ENCODE measurements at regions not wholly inside any gene's neighbourhood (a gene's known extent, or its start where the extent isn't known, plus 50 kb on each side); places are given as distances from the start of the nearest gene placed in this dataset.
"Not testable (repeated sequence)": the region's sequence is repeated elsewhere in the genome, so short reads cannot be mapped to it uniquely, and the experiment has no call there.

DNA sequence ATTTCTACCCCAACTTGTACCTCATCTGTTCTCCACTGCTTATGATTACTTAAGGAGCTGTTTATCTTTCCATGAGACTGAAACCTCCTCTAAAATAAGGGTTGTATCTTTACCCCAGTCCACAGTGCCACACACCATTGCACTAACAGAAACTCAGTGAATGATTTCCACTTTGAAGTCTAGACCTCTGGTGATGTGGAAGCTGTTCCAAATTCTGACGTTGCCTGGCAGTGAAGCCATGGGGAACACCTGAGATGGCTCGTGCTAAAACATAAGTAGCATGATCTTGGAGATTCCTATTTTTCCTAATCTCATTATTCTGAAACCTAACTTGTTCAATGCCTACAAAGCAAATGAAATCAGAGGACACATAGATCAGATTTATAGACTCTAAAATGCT lies 583.2 kb downstream of the EBF1 start:
- DNase-seq (ENCODE audit: low read depth): no peak

DNA sequence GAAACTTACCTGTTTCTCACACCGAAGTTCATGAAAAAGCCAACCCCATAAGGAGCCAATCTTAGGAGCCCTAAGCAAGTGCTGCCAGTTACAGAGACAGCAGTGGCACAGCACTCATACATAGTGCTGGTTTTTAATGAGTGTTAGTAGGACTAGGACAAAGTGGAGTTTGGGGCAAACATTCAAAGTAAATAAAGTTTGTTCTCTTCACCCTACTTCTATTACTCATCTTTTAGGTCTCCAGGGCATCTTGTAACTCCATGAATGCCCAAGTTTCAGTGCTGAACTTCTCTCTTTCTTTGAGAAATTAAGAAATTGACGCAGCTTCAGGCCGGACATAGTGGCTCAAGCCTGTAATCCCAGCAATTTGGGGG lies 584.7 kb downstream of the EBF1 start:
- no peak for DNase-seq (ENCODE audit: low read depth)

DNA sequence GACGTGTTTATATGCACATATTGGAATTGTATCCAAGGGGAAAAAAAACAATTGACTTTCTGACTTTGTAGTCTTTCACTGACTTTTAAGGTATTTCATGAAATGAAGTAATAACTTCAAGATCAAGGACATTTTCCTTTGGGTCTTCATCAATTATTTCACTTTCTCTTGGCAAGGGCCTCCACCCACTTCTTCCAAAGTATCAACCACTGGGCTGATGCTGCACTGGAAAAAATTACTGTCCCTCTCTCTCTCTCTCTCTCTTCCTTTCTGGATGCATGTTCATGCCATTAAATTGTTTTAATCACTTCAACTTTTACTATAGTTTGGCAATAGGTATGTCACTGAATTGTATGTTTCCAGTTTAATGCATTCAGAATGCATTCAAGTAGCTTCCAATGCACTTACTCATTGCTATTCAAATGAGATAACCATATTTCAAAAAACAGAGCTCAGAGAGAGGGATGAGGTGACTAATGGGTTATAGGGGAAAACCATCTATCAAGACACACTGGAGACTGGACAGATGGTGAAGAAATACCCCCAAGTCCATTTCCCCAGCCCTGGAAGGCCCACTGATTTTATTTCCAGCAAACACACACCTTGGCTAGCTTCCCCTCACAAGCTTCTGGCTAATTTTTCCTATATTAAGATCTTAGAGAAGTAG lies 585.3 kb downstream of the EBF1 start:
- no peak for DNase-seq (ENCODE audit: low read depth)

- DNase-seq (ENCODE audit: low read depth): no peak
Measured at GRCh38 chr5:158513490-158514318, 586.0 kb downstream of the EBF1 start.

GRCh38 chr5:158511454-158511853 lies 588.3 kb downstream of the EBF1 start:
- DNase-seq (ENCODE audit: low read depth): no peak

DNA sequence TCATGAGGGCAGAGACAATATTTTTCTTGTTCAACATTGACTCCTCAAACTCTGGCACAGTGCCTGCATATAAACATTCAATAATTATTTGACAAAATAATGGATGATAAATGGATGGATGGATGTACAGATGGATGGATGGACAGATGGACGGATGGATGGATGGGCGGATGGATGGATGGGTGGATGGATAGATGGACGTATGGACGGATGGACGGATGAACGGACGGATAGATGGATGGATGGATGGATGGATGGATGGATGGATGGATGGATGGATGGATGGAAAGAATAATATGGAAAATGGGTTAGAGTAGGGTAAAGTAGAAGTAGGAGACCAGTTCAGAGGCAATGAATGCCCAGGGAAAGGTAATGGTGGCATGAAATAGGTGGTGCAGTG lies 589.2 kb downstream of the EBF1 start:
- no peak for DNase-seq (ENCODE audit: low read depth)

GRCh38 chr5:158506648-158507047 lies 593.1 kb downstream of the EBF1 start:
- DNase-seq (ENCODE audit: low read depth): no peak

GRCh38 chr5:158502686-158503085 lies 597.0 kb downstream of the EBF1 start:
- no peak for DNase-seq (ENCODE audit: low read depth)

DNA sequence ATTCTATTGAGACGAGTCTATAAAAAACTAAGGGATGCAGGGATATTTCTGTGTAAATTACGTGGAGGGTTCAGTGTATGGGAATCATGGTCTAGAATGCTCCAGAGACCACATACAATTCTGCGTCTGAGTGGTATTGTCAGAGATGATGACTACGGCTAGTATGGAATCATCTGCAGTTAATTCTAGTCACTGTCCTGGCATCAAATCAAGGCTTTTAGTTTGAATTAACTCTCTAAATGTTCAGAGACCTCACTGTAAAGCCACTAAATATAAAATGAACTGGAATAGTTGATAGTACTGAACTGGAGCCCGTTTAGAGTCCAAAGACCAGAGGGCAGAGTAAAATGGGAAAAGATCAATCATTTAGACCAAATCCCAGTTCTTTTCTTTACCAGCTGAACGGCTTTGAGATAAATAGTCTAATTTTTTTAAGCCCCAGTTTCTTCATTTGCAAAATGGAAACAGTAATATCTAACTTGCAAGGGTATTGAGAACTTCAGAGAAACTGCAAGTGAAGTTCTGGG lies 599.8 kb downstream of the EBF1 start:
- no peak for DNase-seq (ENCODE audit: low read depth)

DNA sequence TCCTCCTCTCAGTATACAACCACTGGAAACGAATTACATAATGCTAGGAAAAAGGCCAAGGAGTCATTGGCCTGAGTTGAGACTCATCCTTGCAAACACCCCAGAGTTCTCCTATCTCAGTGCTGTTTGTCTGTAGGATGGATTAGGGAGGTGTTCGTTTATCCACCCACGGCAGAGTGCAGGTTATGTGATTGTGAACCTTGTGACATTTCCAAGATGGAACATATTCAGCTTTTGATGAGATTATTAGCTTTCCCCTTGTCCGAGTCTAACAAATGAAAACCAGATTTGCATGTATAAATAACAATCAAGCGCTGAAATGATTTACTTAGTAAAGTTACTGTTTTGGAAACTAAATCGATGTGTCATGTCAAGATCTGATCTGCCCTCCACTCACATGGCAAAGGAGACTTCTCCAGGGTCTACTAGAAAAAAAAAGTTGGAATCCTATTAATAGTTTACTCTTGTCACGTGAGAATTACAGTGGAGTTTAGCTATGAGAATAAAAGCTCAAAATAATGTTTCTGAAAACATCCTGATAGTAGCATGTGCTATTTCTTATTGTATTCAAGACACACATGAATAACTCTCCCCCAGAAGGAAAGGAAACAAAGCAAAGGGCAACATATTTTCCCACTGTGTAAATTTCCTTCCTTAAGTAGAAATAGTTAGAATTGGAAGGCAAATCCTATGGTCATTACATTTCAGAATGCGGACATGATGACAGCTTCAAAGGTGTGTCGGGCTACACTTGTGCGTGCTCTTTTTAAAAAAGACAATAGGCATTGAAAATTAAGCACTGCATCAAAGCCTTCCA lies 600.4 kb downstream of the EBF1 start:
- DNase-seq (ENCODE audit: low read depth): no peak

GRCh38 chr5:158496624-158497023 lies 603.1 kb downstream of the EBF1 start:
- DNase-seq (ENCODE audit: low read depth): no peak

GRCh38 chr5:158494541-158494940 lies 605.2 kb downstream of the EBF1 start:
- DNase-seq (ENCODE audit: low read depth): no peak

DNA sequence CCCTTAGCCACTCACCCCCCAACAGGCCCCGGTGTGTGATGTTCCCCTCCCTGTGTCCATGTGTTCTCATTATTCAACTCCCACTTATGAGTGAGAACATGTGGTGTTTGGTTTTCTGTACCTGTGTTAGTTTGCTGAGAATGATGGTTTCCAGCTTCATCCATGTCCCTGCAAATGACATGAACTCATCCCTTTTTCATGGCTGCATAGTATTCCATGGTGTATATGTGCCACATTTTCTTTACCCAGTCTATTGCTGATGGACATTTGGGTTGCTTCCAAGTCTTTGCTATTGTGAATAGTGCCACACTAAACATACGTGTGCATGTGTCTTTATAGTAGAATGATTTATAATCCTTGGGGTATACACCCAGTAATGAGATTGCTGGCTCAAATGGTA lies 605.7 kb downstream of the EBF1 start:
- not testable (repeated sequence) for DNase-seq (ENCODE audit: low read depth)

- DNase-seq (ENCODE audit: low read depth): no peak
Measured at GRCh38 chr5:158492841-158493242, 606.9 kb downstream of the EBF1 start.

DNA sequence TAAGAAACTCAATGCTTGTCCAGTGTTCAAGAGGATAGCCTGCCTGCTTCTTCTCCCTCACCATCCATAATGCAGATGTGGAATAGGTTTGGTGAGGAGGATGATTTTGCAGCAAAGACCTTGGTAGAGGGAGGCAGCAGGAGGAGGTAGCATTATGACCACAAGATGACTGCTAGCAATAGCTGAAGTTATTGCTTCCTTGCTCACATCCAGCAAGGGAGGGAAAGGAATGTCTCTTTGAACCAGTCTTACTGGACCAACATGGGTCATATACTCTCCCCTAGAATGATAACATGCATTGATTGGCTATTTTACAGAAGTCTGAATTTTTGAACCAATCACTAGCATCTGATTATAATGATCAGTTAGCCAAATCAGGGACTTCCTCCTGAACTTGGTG lies 607.6 kb downstream of the EBF1 start:
- DNase-seq (ENCODE audit: low read depth): no peak

- DNase-seq (ENCODE audit: low read depth): no peak
Measured at GRCh38 chr5:158487664-158488063, 612.1 kb downstream of the EBF1 start.

GRCh38 chr5:158487156-158487555 lies 612.6 kb downstream of the EBF1 start:
- no peak for DNase-seq (ENCODE audit: low read depth)

- DNase-seq (ENCODE audit: low read depth): no peak
Measured at GRCh38 chr5:158486566-158486965, 613.1 kb downstream of the EBF1 start.

- DNase-seq (ENCODE audit: low read depth): no peak
Measured at GRCh38 chr5:158485604-158486081, 614.1 kb downstream of the EBF1 start.

GRCh38 chr5:158485047-158485446 lies 614.7 kb downstream of the EBF1 start:
- DNase-seq (ENCODE audit: low read depth): no peak

DNA sequence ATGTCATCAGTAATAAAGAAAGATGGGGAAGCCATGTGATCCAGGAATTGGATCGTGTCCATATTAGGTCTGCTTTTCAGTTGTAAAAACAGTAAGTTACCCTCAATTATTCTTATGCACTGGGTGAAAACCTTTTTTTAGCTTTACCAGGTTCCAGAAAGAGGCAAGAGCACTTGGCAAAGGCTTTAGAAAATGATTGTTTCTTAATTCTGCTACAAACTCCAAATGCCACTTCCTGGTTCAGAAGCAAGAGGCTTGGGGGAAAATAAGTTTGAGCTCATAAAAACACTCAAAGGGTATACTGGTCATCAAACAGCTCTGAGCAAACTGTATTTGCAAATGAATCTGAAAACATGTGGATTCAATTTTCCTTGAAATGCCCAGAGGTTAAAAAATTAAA lies 615.6 kb downstream of the EBF1 start:
- no peak for DNase-seq (ENCODE audit: low read depth)

- no peak for DNase-seq (ENCODE audit: low read depth)
Measured at GRCh38 chr5:158483281-158483860, 616.3 kb downstream of the EBF1 start.

All from stimulated activated CD8-positive, alpha-beta memory T cell treated with anti-CD3 and anti-CD28 coated beads, Interleukin-15, amount 100 ng/mL, for 24 hours (primary cell).